ENCODE measurements at regions not wholly inside any gene's neighbourhood (a gene's known extent, or its start where the extent isn't known, plus 50 kb on each side); places are given as distances from the start of the nearest gene placed in this dataset.

DNA sequence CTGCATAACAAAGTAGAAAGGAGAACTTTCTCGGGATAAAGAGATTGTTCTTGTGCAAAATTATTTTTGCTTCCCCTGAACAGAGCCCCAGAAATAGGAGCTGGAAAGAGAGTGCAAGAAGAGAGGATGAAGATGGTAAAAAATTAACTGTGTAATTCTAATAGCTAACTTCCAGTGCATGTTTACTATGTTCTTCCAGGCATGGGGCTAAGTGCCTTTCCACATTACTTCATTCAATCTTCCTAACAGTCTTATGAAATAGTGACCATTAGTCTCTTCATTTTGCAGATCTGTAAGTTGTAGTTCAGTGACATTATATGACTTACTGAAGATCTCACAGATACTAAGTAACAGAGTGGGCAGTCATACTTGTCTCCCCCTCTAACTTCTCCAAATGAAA is 61.1 kb upstream of the KLHL13 start:
- Mint-ChIP-seq H3K27ac (no peak overlapping the region), H3K9me3 (peaks cover 40% of the 10 kb centered on the region), H3K27me3 (ENCODE audit: insufficient read depth) (no peaks in the 10 kb centered on the region), H3K4me3 (no peak overlapping the region), H3K36me3 (ENCODE audit: low read depth) (no peaks in the 10 kb centered on the region), H3K4me1 (peaks cover 3% of the 10 kb centered on the region)
- TF ChIP-seq, protein P1, sequence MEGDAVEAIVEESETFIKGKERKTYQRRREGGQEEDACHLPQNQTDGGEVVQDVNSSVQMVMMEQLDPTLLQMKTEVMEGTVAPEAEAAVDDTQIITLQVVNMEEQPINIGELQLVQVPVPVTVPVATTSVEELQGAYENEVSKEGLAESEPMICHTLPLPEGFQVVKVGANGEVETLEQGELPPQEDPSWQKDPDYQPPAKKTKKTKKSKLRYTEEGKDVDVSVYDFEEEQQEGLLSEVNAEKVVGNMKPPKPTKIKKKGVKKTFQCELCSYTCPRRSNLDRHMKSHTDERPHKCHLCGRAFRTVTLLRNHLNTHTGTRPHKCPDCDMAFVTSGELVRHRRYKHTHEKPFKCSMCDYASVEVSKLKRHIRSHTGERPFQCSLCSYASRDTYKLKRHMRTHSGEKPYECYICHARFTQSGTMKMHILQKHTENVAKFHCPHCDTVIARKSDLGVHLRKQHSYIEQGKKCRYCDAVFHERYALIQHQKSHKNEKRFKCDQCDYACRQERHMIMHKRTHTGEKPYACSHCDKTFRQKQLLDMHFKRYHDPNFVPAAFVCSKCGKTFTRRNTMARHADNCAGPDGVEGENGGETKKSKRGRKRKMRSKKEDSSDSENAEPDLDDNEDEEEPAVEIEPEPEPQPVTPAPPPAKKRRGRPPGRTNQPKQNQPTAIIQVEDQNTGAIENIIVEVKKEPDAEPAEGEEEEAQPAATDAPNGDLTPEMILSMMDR (conservative IDR thresholded peaks at IDR 0.05): no peak
- no peak overlapping the region for H3K27ac ChIP-seq (ENCODE audit: low read depth, low read length)
- no peaks in the 10 kb centered on the region for H3K27me3 ChIP-seq (ENCODE audit: control insufficient read depth, insufficient read depth, low read length, poor library complexity, severe bottlenecking)
- 100% methylated on average over 1 of the region's 1 CpG; no CpG with 5 or more reads in 1 of the 2 experiments for WGBS, 2 experiments (ENCODE audit: insufficient coverage in 1 of 2, insufficient read length in 1 of 2)
- no peaks in the 10 kb centered on the region for H3K36me3 ChIP-seq (ENCODE audit: control insufficient read depth, insufficient read depth, low read length)
- no peak overlapping the region for H3K9ac ChIP-seq (ENCODE audit: extremely low read depth, low read length, poor library complexity, severe bottlenecking)
- H3K9me3 ChIP-seq (ENCODE audit: control insufficient read depth, low read length): no peaks in the 10 kb centered on the region
- no peaks in the 10 kb centered on the region for H3K4me1 ChIP-seq (ENCODE audit: control insufficient read depth, insufficient read depth, low read length)
- no peak overlapping the region for H3K4me3 ChIP-seq (ENCODE audit: low read length)
- DNase-seq: no peak

DNA sequence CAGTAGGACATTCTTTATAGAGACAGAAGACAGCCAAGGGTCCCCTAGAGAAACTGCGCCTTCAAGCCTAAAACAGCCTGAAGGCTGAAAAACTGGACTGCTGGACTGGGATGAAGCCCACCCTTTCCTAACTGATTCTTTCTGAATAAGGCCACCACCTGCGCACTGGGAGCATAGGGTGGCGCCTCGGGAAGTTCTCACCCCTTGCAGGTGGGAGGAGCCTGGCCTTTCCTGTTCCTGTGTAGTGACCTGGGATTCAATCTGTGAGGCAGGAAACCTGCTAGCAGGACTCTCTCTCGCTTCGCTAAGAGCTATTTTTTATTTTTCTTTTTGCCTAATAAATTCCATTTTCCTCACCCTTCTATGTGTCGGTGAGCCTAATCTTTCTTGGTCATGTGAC is 61.8 kb upstream of the KLHL13 start:
- TF ChIP-seq, protein P1 (conservative IDR thresholded peaks at IDR 0.05): no peak
- no peaks in the 10 kb centered on the region for H3K4me1 ChIP-seq (ENCODE audit: control insufficient read depth, insufficient read depth, low read length)
- H3K4me3 Mint-ChIP-seq: no peak overlapping the region

DNA sequence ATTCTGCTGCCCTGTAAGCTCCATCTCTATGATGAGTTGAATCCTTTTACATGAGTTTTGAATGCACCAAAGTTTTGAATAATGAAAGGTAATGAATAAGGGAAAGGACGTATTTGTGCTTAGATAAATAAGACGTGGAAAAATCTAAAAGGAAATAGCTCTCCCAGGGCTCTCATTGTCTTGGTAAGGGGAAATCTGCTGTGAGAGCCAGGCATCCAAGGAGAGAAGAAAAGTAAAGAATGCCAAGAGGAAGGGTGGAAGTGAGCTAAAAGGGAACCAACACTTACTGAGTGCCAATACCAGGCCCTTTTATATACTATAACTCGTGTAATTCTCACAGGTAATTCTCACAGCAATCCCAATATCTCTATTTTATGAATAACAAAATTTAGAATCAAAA is 62.6 kb upstream of the KLHL13 start:
- no peaks in the 10 kb centered on the region for H3K36me3 Mint-ChIP-seq (ENCODE audit: low read depth)
- WGBS, 2 experiments (ENCODE audit: insufficient coverage in 1 of 2, insufficient read length in 1 of 2): 50% methylated on average over 3 of the region's 3 CpGs; no CpG with 5 or more reads in 1 of the 2 experiments
- H3K9me3 Mint-ChIP-seq: peaks cover 46% of the 10 kb centered on the region
- Histone ChIP-seq H3K9ac (ENCODE audit: extremely low read depth, low read length, poor library complexity, severe bottlenecking) (no peak overlapping the region), H3K4me3 (ENCODE audit: low read length) (no peak overlapping the region), H3K4me1 (ENCODE audit: control insufficient read depth, insufficient read depth, low read length) (no peaks in the 10 kb centered on the region), H3K36me3 (ENCODE audit: control insufficient read depth, insufficient read depth, low read length) (no peaks in the 10 kb centered on the region), H3K9me3 (ENCODE audit: control insufficient read depth, low read length) (no peaks in the 10 kb centered on the region), H3K27ac (ENCODE audit: low read depth, low read length) (no peak overlapping the region), H3K27me3 (ENCODE audit: control insufficient read depth, insufficient read depth, low read length, poor library complexity, severe bottlenecking) (no peaks in the 10 kb centered on the region)
- TF ChIP-seq, protein P1 (conservative IDR thresholded peaks at IDR 0.05): no peak
- no peak overlapping the region for H3K4me3 Mint-ChIP-seq
- H3K27ac Mint-ChIP-seq: no peak overlapping the region
- peaks cover 3% of the 10 kb centered on the region for H3K4me1 Mint-ChIP-seq
- no peak for DNase-seq
- H3K27me3 Mint-ChIP-seq (ENCODE audit: insufficient read depth): no peaks in the 10 kb centered on the region

More for the DNA sequence above, 61.8 kb upstream of the KLHL13 start:
- Mint-ChIP-seq H3K9me3 (peaks cover 46% of the 10 kb centered on the region), H3K36me3 (ENCODE audit: low read depth) (no peaks in the 10 kb centered on the region), H3K27ac (no peak overlapping the region), H3K4me1 (peaks cover 3% of the 10 kb centered on the region), H3K27me3 (ENCODE audit: insufficient read depth) (no peaks in the 10 kb centered on the region)
- Histone ChIP-seq H3K27me3 (ENCODE audit: control insufficient read depth, insufficient read depth, low read length, poor library complexity, severe bottlenecking) (no peaks in the 10 kb centered on the region), H3K9me3 (ENCODE audit: control insufficient read depth, low read length) (no peaks in the 10 kb centered on the region), H3K27ac (ENCODE audit: low read depth, low read length) (no peak overlapping the region), H3K36me3 (ENCODE audit: control insufficient read depth, insufficient read depth, low read length) (no peaks in the 10 kb centered on the region), H3K4me3 (ENCODE audit: low read length) (no peak overlapping the region), H3K9ac (ENCODE audit: extremely low read depth, low read length, poor library complexity, severe bottlenecking) (no peak overlapping the region)
- DNase-seq: peak; percentile 48
- WGBS, 2 experiments (ENCODE audit: insufficient coverage in 1 of 2, insufficient read length in 1 of 2): 91 to 100% methylated on average over 2 to 7 of the region's 7 CpGs

All from endodermal cell (in vitro differentiated cells).